SK-N-SH (cell line): ENCODE measurements at regions not wholly inside any gene's neighbourhood (a gene's known extent, or its start where the extent isn't known, plus 50 kb on each side); places are given as distances from the start of the nearest gene placed in this dataset.

Source experiments
- CTCF ChIA-PET: fragments of 300-600, 350-600 bp; formaldehyde crosslinking; extraction: SDS; loops from one replicate; lab custom pipeline; 2021; lab: Yijun Ruan, JAX
- POLR2A ChIA-PET: fragments of 350-600 bp; sonication (Branson Sonifier 250); formaldehyde crosslinking; extraction: SDS; loops from one replicate; lab custom pipeline; 2020; ENCODE audit warnings: antibody characterized with exemption, inconsistent platforms; lab: Yijun Ruan, JAX
- DNase-seq: peaks from one replicate; pipeline ENCODE4 v3.0.0; 2012
- H2AFZ ChIP-seq: fragments of 200-600 bp; sonication (generic); 2 replicates; pipeline ENCODE4 v1.8.1; 2016; ENCODE audit warnings: antibody characterized with exemption, mild to moderate bottlenecking, low read depth
- H3F3A ChIP-seq: fragments of 200-600 bp; sonication (generic); replicated peaks from 2 replicates; pipeline ENCODE3; 2016; ENCODE audit warnings: antibody characterized with exemption, mild to moderate bottlenecking; ENCODE audit not compliant: insufficient read depth
- H3K27ac ChIP-seq, 2 experiments: fragments of 200-500 bp in 1 of 2; fragments of 200-600 bp in 1 of 2; sonication (Bioruptor generic) in 1 of 2; sonication (generic), shearing (Covaris generic) in 1 of 2; 2 replicates each; pipeline versions ENCODE4 v1.5.1 to v1.6.1; 2014 to 2016; ENCODE audit warnings: low read depth in 2 of 2, inconsistent platforms in 1 of 2, low read length in 1 of 2, mild to moderate bottlenecking in 1 of 2, mixed read lengths in 1 of 2
- H3K27me3 ChIP-seq: fragments of 200-600 bp; sonication (generic), shearing (Covaris generic); 2 replicates; pipeline ENCODE4 v1.6.1; 2016; ENCODE audit warnings: mixed run types; ENCODE audit not compliant: insufficient read depth
- H3K36me3 ChIP-seq, 2 experiments: fragments of 200-500 bp in 1 of 2; fragments of 200-600 bp in 1 of 2; sonication (Bioruptor generic) in 1 of 2; sonication (generic) in 1 of 2; replicated peaks in 1 of 2; 2 replicates each; pipeline versions ENCODE3 to v1.5.1; 2014 to 2016; ENCODE audit warnings: low read length in 1 of 2, mild to moderate bottlenecking in 1 of 2; ENCODE audit not compliant: insufficient read depth in 2 of 2, control insufficient read depth in 1 of 2
- H3K4me1 ChIP-seq, 2 experiments: fragments of 200-500 bp in 1 of 2; fragments of 200-600 bp in 1 of 2; sonication (Bioruptor generic) in 1 of 2; sonication (generic), shearing (Covaris generic) in 1 of 2; 2 replicates each; pipeline versions ENCODE4 v1.5.1 to v1.6.1; 2014 to 2016; ENCODE audit warnings: low read depth in 1 of 2, low read length in 1 of 2, mixed run types in 1 of 2; ENCODE audit not compliant: insufficient read depth in 2 of 2, control insufficient read depth in 1 of 2
- H3K4me2 ChIP-seq: fragments of 200-600 bp; sonication (generic), shearing (Covaris generic); 2 replicates; pipeline ENCODE4 v1.6.1; 2017; ENCODE audit warnings: mixed run types
- H3K4me3 ChIP-seq, 2 experiments: fragments of 200-500 bp in 1 of 2; fragments of 200-600 bp in 1 of 2; sonication (Bioruptor generic) in 1 of 2; sonication (generic), shearing (Covaris generic) in 1 of 2; 2 replicates each; pipeline versions ENCODE4 v1.5.1 to v1.8.1; 2014 to 2016; ENCODE audit warnings: low read depth in 2 of 2, inconsistent platforms in 1 of 2, low read length in 1 of 2, mild to moderate bottlenecking in 1 of 2, mixed read lengths in 1 of 2, moderate library complexity in 1 of 2
- H3K79me2 ChIP-seq: fragments of 200-600 bp; sonication (generic); 2 replicates; pipeline ENCODE4 v1.8.1; 2017; ENCODE audit warnings: mild to moderate bottlenecking; ENCODE audit not compliant: insufficient read depth
- H3K9ac ChIP-seq: fragments of 200-600 bp; sonication (generic); 2 replicates; pipeline ENCODE4 v1.6.1; 2017; ENCODE audit warnings: mixed run types
- H3K9me2 ChIP-seq: fragments of 200-600 bp; sonication (generic); 2 replicates; pipeline ENCODE4 v1.6.1; 2017; ENCODE audit warnings: mixed run types
- H3K9me3 ChIP-seq: fragments of 200-600 bp; sonication (generic); 2 replicates; pipeline ENCODE4 v1.6.1; 2017; ENCODE audit warnings: mixed run types, mild to moderate bottlenecking, moderate library complexity
- H4K20me1 ChIP-seq: fragments of 200-600 bp; sonication (generic); 2 replicates; pipeline ENCODE4 v1.6.1; 2017; ENCODE audit warnings: mild to moderate bottlenecking, mixed run types; ENCODE audit not compliant: insufficient read depth
- ELF1 ChIP-seq: IDR thresholded peaks from 2 replicates; pipeline ENCODE4 v1.4.0; 2012
- FOXM1 ChIP-seq: IDR thresholded peaks from 2 replicates; pipeline ENCODE4 v1.4.0; 2012; ENCODE audit warnings: low read depth, mild to moderate bottlenecking
- GABPA ChIP-seq: IDR thresholded peaks from 2 replicates; pipeline ENCODE4 v1.4.0; 2012; ENCODE audit warnings: low read depth, mild to moderate bottlenecking
- GATA2 ChIP-seq: sonication (generic); formaldehyde crosslinking; IDR thresholded peaks from 2 replicates; pipeline ENCODE4 v1.5.0; 2020; ENCODE audit warnings: mild to moderate bottlenecking, missing genetic modification reagents
- MXI1 ChIP-seq: IDR thresholded peaks from 2 replicates; pipeline ENCODE4 v1.6.1; 2012; ENCODE audit warnings: mild to moderate bottlenecking, low read depth, low read length, improper control_type of control experiment
- NFIC ChIP-seq: IDR thresholded peaks from 2 replicates; pipeline ENCODE4 v1.4.0; 2012; ENCODE audit warnings: borderline replicate concordance
- NRF1 ChIP-seq: IDR thresholded peaks from 2 replicates; pipeline ENCODE4 v1.6.1; 2012; ENCODE audit warnings: low read depth, mild to moderate bottlenecking, low read length
- POLR2AphosphoS5 ChIP-seq: IDR thresholded peaks from 2 replicates; pipeline ENCODE4 v1.6.1; 2012; ENCODE audit warnings: low read depth, low read length
- RCOR1 ChIP-seq: fragments of 150-350 bp; IDR thresholded peaks from 2 replicates; pipeline ENCODE4 v1.6.1; 2017; ENCODE audit warnings: antibody characterized with exemption, low read length
- REST ChIP-seq: IDR thresholded peaks from 2 replicates; pipeline ENCODE4 v1.6.1; 2012; ENCODE audit warnings: mild to moderate bottlenecking, low read depth, low read length, moderate library complexity
- RXRA ChIP-seq: IDR thresholded peaks from 2 replicates; pipeline ENCODE4 v1.4.0; 2012; ENCODE audit warnings: low read depth, mild to moderate bottlenecking, borderline replicate concordance
- SIN3A ChIP-seq: IDR thresholded peaks from 2 replicates; pipeline ENCODE4 v1.6.1; 2012; ENCODE audit warnings: low read depth, mild to moderate bottlenecking, low read length, moderate library complexity, borderline replicate concordance
- TAF1 ChIP-seq: IDR thresholded peaks from 2 replicates; pipeline ENCODE4 v1.6.1; 2012; ENCODE audit warnings: low read depth, mild to moderate bottlenecking, low read length, moderate library complexity, borderline replicate concordance
- TCF12 ChIP-seq: IDR thresholded peaks from 2 replicates; pipeline ENCODE4 v1.4.0; 2012
- WGBS: methylation state at CpG from one replicate; pipeline ENCODE4 v1.1.6; 2017; ENCODE audit warnings: low lambda C conversion rate; 5-methylcytosine and 5-hydroxymethylcytosine counted together
- TF ChIP-seq, protein P1 (sequence below): fragments of 150-350 bp; IDR thresholded peaks from 2 replicates; pipeline ENCODE4 v1.6.1; 2017; ENCODE audit warnings: antibody characterized with exemption, low read length, low read depth, borderline replicate concordance
- TF ChIP-seq, protein P2 (sequence below): fragments of 150-350 bp; IDR thresholded peaks from 2 replicates; pipeline ENCODE4 v1.6.1; 2016; ENCODE audit warnings: mild to moderate bottlenecking, low read depth, low read length
- TF ChIP-seq, protein P3 (sequence below): fragments of 200-600 bp; sonication (generic); IDR thresholded peaks from 2 replicates; pipeline ENCODE4 v1.6.1; 2017; ENCODE audit warnings: antibody characterized with exemption, mild to moderate bottlenecking, moderate library complexity

DNA sequence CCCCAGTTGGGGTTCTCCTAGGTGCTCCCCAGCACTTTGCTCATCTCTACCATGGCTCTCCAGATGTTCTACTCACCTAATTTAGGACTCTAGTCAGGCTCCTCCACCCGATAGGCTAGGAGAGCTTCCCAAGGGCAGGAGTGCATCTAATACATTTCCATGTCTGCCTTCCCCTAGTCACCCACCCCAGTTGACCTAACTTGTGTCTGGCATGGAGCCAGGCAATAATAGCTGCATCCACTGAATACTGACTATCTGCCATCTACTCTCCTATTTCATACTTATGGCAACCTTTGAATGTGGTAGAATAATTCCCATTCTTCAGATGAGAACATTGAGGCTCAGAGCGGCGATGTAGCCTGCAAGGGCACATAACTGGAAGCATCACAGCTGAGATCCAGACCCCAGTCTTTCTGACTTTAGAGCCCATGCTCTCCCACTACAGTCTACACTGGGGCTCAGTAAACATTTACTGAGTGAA, 71.8 kb upstream of the YWHAQ start:
- H3K9ac ChIP-seq, result no peak overlapping the region
- H3K4me3 ChIP-seq, result no peak overlapping the region
- no peaks in the 10 kb centered on the region for H3K9me2 ChIP-seq
- H3K4me2 ChIP-seq, result peak overlapping the region; percentile 55; the same call in 1 of the 2 replicates
- H4K20me1 ChIP-seq, result no peaks in the 10 kb centered on the region
- H2AFZ ChIP-seq, result no peak overlapping the region
- H3K27me3 ChIP-seq, result no peaks in the 10 kb centered on the region
- no peaks in the 10 kb centered on the region for H3K79me2 ChIP-seq
- no peak overlapping the region for H3K27ac ChIP-seq
- H3F3A ChIP-seq, result no peaks in the 10 kb centered on the region
- no peaks in the 10 kb centered on the region for H3K36me3 ChIP-seq
- no peaks in the 10 kb centered on the region for H3K9me3 ChIP-seq
- WGBS, result 88% methylated on average over 3 of the region's 3 CpGs
- ChIA-PET POLR2A (no interaction called here), CTCF (interaction anchor here (1.2 kb wide), 1 partner anchor 111 kb away, joined by 5 read pairs; no protein-coding TSS in a partner anchor)
- DNase-seq, result no peak
- H3K4me1 ChIP-seq, result peaks cover 4 to 10% of the 10 kb centered on the region in 2 experiments; a peak in 3 of 4 replicates
- TF ChIP-seq SIN3A (no peak), NRF1 (no peak), POLR2AphosphoS5 (no peak), TAF1 (no peak), RXRA (no peak), TCF12 (no peak), GATA2 (CRISPR knock-in tag) (no peak), GABPA (no peak), REST (no peak), FOXM1 (no peak), ELF1 (no peak), MXI1 (no peak), RCOR1 (no peak), NFIC (no peak)
- TF ChIP-seq, protein P1, sequence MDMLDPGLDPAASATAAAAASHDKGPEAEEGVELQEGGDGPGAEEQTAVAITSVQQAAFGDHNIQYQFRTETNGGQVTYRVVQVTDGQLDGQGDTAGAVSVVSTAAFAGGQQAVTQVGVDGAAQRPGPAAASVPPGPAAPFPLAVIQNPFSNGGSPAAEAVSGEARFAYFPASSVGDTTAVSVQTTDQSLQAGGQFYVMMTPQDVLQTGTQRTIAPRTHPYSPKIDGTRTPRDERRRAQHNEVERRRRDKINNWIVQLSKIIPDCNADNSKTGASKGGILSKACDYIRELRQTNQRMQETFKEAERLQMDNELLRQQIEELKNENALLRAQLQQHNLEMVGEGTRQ, result no peak
- TF ChIP-seq, protein P2, sequence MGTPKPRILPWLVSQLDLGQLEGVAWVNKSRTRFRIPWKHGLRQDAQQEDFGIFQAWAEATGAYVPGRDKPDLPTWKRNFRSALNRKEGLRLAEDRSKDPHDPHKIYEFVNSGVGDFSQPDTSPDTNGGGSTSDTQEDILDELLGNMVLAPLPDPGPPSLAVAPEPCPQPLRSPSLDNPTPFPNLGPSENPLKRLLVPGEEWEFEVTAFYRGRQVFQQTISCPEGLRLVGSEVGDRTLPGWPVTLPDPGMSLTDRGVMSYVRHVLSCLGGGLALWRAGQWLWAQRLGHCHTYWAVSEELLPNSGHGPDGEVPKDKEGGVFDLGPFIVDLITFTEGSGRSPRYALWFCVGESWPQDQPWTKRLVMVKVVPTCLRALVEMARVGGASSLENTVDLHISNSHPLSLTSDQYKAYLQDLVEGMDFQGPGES, result no peak
- TF ChIP-seq, protein P3, sequence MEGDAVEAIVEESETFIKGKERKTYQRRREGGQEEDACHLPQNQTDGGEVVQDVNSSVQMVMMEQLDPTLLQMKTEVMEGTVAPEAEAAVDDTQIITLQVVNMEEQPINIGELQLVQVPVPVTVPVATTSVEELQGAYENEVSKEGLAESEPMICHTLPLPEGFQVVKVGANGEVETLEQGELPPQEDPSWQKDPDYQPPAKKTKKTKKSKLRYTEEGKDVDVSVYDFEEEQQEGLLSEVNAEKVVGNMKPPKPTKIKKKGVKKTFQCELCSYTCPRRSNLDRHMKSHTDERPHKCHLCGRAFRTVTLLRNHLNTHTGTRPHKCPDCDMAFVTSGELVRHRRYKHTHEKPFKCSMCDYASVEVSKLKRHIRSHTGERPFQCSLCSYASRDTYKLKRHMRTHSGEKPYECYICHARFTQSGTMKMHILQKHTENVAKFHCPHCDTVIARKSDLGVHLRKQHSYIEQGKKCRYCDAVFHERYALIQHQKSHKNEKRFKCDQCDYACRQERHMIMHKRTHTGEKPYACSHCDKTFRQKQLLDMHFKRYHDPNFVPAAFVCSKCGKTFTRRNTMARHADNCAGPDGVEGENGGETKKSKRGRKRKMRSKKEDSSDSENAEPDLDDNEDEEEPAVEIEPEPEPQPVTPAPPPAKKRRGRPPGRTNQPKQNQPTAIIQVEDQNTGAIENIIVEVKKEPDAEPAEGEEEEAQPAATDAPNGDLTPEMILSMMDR, result no peak
